Astrocyte of the cerebellum (primary cell): ENCODE measurements at regions not wholly inside any gene's neighbourhood (a gene's known extent, or its start where the extent isn't known, plus 50 kb on each side); places are given as distances from the start of the nearest gene placed in this dataset.

ENCODE experiments used
- DNase-seq: peaks from one replicate; pipeline ENCODE4 v3.0.0-alpha.2; 2011; ENCODE audit warnings: low read depth
- H3K4me3 ChIP-seq: 2 replicates; pipeline ENCODE4 v1.5.1; 2011; ENCODE audit warnings: mild to moderate bottlenecking, low read depth, low read length, moderate library complexity
- in situ Hi-C: cut with HindIII; loops from 2 replicates; pipeline ENCODE4 v1.10.0; 2017; ENCODE audit warnings: low sequenced_read_pairs
- TF ChIP-seq, protein P1 (sequence below): IDR thresholded peaks from 2 replicates; pipeline ENCODE4 v1.5.1; 2012; ENCODE audit warnings: low read length, low read depth, moderate library complexity, mild to moderate bottlenecking; ENCODE audit errors: missing control alignments

DNA sequence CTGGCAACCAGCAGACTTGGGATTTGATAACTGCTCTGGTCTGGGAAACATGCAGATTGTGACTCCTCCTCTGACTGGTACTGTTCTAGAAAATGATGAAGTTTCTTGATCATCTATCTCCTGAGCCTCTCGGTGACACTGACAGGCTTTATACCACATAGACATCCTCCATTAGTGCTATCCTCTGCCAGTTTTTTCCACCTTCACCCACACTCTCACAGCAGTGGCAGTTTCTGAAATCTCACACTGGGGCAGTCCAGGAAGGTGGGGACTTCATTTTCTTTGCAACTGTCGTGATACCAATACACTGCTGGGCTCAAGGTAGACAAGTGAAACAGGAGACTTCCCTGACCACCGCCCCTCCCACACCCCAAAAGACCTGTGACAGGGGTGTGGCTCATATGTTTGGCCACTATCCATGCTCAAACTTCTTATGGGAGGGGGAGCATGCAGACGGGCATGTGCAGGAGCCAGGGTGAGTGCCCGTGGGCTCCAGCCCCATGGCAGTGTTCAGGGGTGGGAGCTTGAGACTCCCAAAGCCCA, 66.3 kb upstream of the RMDN2 start:
- TF ChIP-seq, protein P1, sequence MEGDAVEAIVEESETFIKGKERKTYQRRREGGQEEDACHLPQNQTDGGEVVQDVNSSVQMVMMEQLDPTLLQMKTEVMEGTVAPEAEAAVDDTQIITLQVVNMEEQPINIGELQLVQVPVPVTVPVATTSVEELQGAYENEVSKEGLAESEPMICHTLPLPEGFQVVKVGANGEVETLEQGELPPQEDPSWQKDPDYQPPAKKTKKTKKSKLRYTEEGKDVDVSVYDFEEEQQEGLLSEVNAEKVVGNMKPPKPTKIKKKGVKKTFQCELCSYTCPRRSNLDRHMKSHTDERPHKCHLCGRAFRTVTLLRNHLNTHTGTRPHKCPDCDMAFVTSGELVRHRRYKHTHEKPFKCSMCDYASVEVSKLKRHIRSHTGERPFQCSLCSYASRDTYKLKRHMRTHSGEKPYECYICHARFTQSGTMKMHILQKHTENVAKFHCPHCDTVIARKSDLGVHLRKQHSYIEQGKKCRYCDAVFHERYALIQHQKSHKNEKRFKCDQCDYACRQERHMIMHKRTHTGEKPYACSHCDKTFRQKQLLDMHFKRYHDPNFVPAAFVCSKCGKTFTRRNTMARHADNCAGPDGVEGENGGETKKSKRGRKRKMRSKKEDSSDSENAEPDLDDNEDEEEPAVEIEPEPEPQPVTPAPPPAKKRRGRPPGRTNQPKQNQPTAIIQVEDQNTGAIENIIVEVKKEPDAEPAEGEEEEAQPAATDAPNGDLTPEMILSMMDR, result no peak
- in situ Hi-C loops, result no loop called here
- H3K4me3 ChIP-seq, result no peak overlapping the region
- DNase-seq, result no peak

DNA sequence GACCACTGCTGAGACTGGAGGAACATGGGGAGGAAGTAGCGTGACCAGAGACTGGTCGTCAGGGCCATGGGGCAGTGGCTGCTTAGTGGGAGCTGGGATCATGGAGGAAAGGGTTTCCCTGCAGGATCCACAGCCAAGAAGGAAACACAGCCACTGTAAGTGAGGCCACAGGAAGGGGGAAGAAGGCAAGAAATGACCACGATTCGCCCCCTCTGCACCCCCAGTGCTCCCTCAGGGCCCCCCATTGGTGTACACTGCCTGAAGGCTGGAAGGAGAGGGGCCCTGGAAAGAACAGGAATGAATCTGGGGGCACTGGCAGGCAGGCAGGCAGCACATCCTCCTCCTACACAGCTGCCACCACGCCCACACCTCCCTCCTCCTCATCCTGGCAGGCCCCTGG, 62.5 kb upstream of the RMDN2 start:
- TF ChIP-seq, protein P1, result no peak
- in situ Hi-C loops, result no loop called here
- no peak for DNase-seq
- H3K4me3 ChIP-seq, result no peak overlapping the region

DNA sequence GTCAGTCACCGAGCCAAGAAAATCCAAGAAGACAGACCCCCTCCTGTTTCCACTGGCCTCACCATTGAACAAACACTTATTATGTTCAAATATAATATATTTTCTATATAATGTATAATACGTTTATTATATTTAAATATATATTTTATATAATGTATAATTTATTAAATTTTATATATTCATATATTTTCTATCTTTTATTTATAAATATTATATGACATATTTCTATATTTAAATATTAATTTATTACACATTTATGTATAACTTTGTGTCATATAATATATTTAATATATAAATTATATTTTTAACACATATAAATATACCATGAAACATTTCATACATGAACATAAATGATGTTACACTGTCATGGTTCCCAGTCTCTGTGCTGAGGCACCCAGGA, 60.9 kb upstream of the RMDN2 start:
- H3K4me3 ChIP-seq, result no peak overlapping the region
- DNase-seq, result no peak
- TF ChIP-seq, protein P1, result no peak
- in situ Hi-C loops, result no loop called here

DNA sequence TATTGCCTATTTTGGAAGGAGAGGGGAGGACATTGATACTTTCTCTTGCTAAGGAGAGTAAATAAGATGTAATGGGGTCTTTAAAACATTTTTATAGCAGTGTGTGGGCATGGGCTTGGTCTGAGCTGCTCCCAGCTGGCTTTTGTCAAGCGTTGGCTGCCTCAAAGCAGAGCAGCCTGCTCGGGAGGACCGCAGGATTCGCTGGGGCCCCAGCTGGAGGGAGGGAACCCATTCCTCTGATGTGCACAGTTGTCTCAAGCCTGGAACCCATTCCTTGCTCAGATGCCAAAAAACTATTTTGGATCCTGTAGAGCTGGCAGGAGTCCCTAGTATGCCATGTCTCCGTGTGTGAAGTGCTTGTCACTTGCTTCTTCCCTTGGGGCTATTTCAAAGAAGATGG, 59.4 kb upstream of the RMDN2 start:
- no peak overlapping the region for H3K4me3 ChIP-seq
- DNase-seq, result no peak
- in situ Hi-C loops, result no loop called here
- TF ChIP-seq, protein P1, result no peak

DNA sequence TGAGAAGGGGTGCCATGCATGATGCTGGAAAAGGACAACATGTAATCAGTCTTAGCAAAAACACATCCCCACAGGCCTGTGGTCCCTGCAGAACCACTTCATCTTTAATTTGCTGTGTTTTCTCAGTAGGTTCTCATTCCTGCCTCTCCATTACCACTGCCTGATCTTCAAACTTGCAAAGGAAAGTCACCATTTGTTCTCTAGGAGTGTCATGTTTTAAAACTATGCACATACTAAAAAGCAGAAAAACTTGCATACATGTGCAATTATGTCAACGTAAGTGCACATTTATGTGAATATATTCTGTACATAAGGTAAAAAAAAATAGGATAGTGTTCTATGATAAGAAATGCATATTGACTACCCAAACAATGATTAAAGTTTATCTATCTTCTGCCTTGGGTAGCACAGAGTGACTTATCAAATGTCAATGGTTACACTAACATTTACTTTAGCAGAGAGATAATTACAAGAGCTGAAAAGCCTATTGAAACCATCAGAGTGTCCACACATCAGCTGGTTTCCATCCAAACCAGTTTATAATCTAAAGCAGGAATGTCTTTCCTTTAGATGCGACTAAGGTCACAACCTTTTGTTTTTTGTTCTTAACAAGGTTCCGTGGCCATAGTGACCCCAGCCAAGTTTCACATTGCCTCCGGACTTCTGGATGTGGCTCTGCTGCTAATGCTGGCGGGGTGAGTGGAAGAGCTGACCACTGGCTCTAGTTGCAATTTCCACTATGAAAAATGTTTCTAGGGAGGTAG, 58.7 kb upstream of the RMDN2 start:
- in situ Hi-C loops, result no loop called here
- TF ChIP-seq, protein P1, result no peak

DNA sequence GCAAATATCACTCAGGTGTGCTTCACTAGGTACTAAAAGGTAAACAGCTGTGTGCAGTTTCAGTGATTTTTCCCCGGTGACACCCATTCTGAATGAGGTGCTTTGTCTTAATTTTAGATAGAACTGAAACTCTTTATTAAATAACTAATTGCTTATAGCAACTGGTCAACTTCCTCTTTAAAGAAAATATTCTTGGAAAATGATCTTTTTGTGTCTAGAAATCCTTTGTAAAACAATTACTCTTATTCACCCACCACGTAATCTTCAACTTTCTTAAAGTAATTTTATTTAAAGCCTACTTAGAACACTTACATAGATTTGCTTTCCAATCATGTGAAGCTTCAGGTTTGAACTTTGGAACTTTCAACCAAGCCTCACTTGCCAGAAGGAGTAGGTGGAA, 57.9 kb upstream of the RMDN2 start:
- in situ Hi-C loops, result no loop called here
- TF ChIP-seq, protein P1, result no peak
- H3K4me3 ChIP-seq, result no peak overlapping the region
- DNase-seq, result no peak

More for the DNA sequence above, 58.7 kb upstream of the RMDN2 start:
- no peak for DNase-seq
- H3K4me3 ChIP-seq, result no peak overlapping the region
